Smooth muscle cell (in vitro differentiated cells): ENCODE measurements at regions not wholly inside any gene's neighbourhood (a gene's known extent, or its start where the extent isn't known, plus 50 kb on each side); places are given as distances from the start of the nearest gene placed in this dataset.

ENCODE experiments used
- DNase-seq: peaks from one replicate; lab custom pipeline; 2025; ENCODE audit not compliant: unreplicated experiment; lab: John Stamatoyannopoulos, UW
- H2AFZ ChIP-seq: fragments of 200-600 bp; sonication (generic); 2 replicates; pipeline ENCODE4 v1.6.0; 2016; ENCODE audit warnings: antibody characterized with exemption, low read depth, mild to moderate bottlenecking
- H3F3A ChIP-seq: fragments of 200-600 bp; sonication (generic); 2 replicates; pipeline ENCODE4 v1.6.0; 2017; ENCODE audit warnings: antibody characterized with exemption, low read depth
- H3K27ac ChIP-seq: fragments of 200-600 bp; sonication (generic); 2 replicates; pipeline ENCODE4 v1.5.1; 2016; ENCODE audit warnings: low read depth, mild to moderate bottlenecking
- H3K27me3 ChIP-seq: fragments of 200-600 bp; sonication (generic); 2 replicates; pipeline ENCODE4 v1.6.1; 2016; ENCODE audit warnings: low read depth, mild to moderate bottlenecking
- H3K36me3 ChIP-seq: fragments of 200-600 bp; sonication (generic); 2 replicates; pipeline ENCODE4 v1.5.1; 2016; ENCODE audit warnings: low read depth
- H3K4me1 ChIP-seq: fragments of 200-600 bp; sonication (generic); 2 replicates; pipeline ENCODE4 v1.5.1; 2016; ENCODE audit warnings: low read depth
- H3K4me2 ChIP-seq: fragments of 200-600 bp; sonication (generic); 2 replicates; pipeline ENCODE4 v1.6.0; 2016; ENCODE audit warnings: mild to moderate bottlenecking
- H3K4me3 ChIP-seq: fragments of 200-600 bp; sonication (generic); 2 replicates; pipeline ENCODE4 v1.5.1; 2016; ENCODE audit warnings: mild to moderate bottlenecking
- H3K79me2 ChIP-seq: fragments of 200-600 bp; sonication (generic); 2 replicates; pipeline ENCODE4 v1.6.0; 2016; ENCODE audit warnings: low read depth, mild to moderate bottlenecking
- H3K9ac ChIP-seq: fragments of 200-600 bp; sonication (generic); 2 replicates; pipeline ENCODE4 v1.6.0; 2016; ENCODE audit warnings: low read depth
- H3K9me3 ChIP-seq: fragments of 200-600 bp; sonication (generic); replicated peaks from 2 replicates; pipeline ENCODE4 v1.5.1; 2016; ENCODE audit warnings: low read depth
- H4K20me1 ChIP-seq: fragments of 200-600 bp; sonication (generic); 2 replicates; pipeline ENCODE4 v1.6.0; 2016; ENCODE audit warnings: low read depth
- CTCF ChIP-seq: fragments of 200-600 bp; sonication (generic); IDR thresholded peaks from 2 replicates; pipeline ENCODE4 v1.5.1; 2017; ENCODE audit warnings: borderline replicate concordance, mild to moderate bottlenecking, antibody characterized with exemption; ENCODE audit not compliant: insufficient read depth, poor library complexity, severe bottlenecking
- WGBS: methylation state at CpG from one replicate; pipeline ENCODE4 v1.1.7; 2016; ENCODE audit warnings: low lambda C conversion rate; 5-methylcytosine and 5-hydroxymethylcytosine counted together

- Histone ChIP-seq H3K9ac (no peak overlapping the region), H3K27ac (no peak overlapping the region), H3K4me1 (no peaks in the 10 kb centered on the region), H3K4me3 (no peak overlapping the region), H3F3A (peaks cover 7% of the 10 kb centered on the region), H3K9me3 (no peaks in the 10 kb centered on the region), H4K20me1 (no peaks in the 10 kb centered on the region), H3K27me3 (no peaks in the 10 kb centered on the region), H3K4me2 (peak overlapping the region; percentile 8), H3K79me2 (no peaks in the 10 kb centered on the region), H3K36me3 (no peaks in the 10 kb centered on the region), H2AFZ (no peak overlapping the region)
- TF ChIP-seq CTCF, result no peak
- 75% methylated on average over 3 of the region's 3 CpGs for WGBS
- DNase-seq, result no peak
These were observed 339.7 kb downstream of the TNS1 start for GRCh38 chr2:217662984-217663602.

- no peaks in the 10 kb centered on the region for H3K9me3 ChIP-seq
- no peak for DNase-seq
- H3K79me2 ChIP-seq, result no peaks in the 10 kb centered on the region
- no peak overlapping the region for H2AFZ ChIP-seq
- H4K20me1 ChIP-seq, result no peaks in the 10 kb centered on the region
- H3K36me3 ChIP-seq, result no peaks in the 10 kb centered on the region
- peaks cover 7% of the 10 kb centered on the region for H3F3A ChIP-seq
- H3K27ac ChIP-seq, result no peak overlapping the region
- no peak overlapping the region for H3K4me3 ChIP-seq
- H3K27me3 ChIP-seq, result no peaks in the 10 kb centered on the region
- no peaks in the 10 kb centered on the region for H3K4me1 ChIP-seq
- H3K9ac ChIP-seq, result no peak overlapping the region
- no peak overlapping the region for H3K4me2 ChIP-seq
- TF ChIP-seq CTCF, result no peak
These were observed 341.4 kb downstream of the TNS1 start for GRCh38 chr2:217661378-217661777.

GRCh38 chr2:217660423-217660822 is 342.4 kb downstream of the TNS1 start:
- no peaks in the 10 kb centered on the region for H3K79me2 ChIP-seq
- H3K36me3 ChIP-seq, result no peaks in the 10 kb centered on the region
- TF ChIP-seq CTCF, result no peak
- H4K20me1 ChIP-seq, result no peaks in the 10 kb centered on the region
- no peak overlapping the region for H3K27ac ChIP-seq
- H3K4me1 ChIP-seq, result no peaks in the 10 kb centered on the region
- no peak overlapping the region for H3K4me2 ChIP-seq
- H3K4me3 ChIP-seq, result no peak overlapping the region
- no peaks in the 10 kb centered on the region for H3K27me3 ChIP-seq
- H3K9me3 ChIP-seq, result no peaks in the 10 kb centered on the region
- no peak overlapping the region for H3K9ac ChIP-seq
- DNase-seq, result no peak
- H2AFZ ChIP-seq, result no peak overlapping the region
- H3F3A ChIP-seq, result peaks cover 7% of the 10 kb centered on the region

- TF ChIP-seq CTCF, result no peak
- peaks cover 7% of the 10 kb centered on the region for H3F3A ChIP-seq
These were observed 344.0 kb downstream of the TNS1 start for GRCh38 chr2:217658806-217659205.

More at GRCh38 chr2:217658806-217659205, 344.0 kb downstream of the TNS1 start:
- no peaks in the 10 kb centered on the region for H3K36me3 ChIP-seq
- H3K27me3 ChIP-seq, result no peaks in the 10 kb centered on the region
- no peak overlapping the region for H3K9ac ChIP-seq
- peaks cover 3% of the 10 kb centered on the region for H3K4me1 ChIP-seq
- no peak overlapping the region for H3K27ac ChIP-seq
- no peak overlapping the region for H3K4me2 ChIP-seq
- H4K20me1 ChIP-seq, result no peaks in the 10 kb centered on the region
- H2AFZ ChIP-seq, result no peak overlapping the region
- no peaks in the 10 kb centered on the region for H3K9me3 ChIP-seq
- DNase-seq, result no peak
- H3K4me3 ChIP-seq, result no peak overlapping the region
- H3K79me2 ChIP-seq, result no peaks in the 10 kb centered on the region
